GM19463 (cell line): ENCODE measurements at regions not wholly inside any gene's neighbourhood (a gene's known extent, or its start where the extent isn't known, plus 50 kb on each side); places are given as distances from the start of the nearest gene placed in this dataset.

Source experiments
- ATAC-seq: cut with Tn5 transposase; IDR thresholded peaks from one replicate; pipeline ENCODE4 v1.9.1; 2021; ENCODE audit warnings: mild to moderate bottlenecking, moderate library complexity; ENCODE audit not compliant: unreplicated experiment

- ATAC-seq = no peak
Observed at GRCh38 chr7:118013252-118014010, 140.2 kb upstream of the CTTNBP2 start.

GRCh38 chr7:118022546-118022945, 149.3 kb upstream of the CTTNBP2 start:
- no peak for ATAC-seq

GRCh38 chr7:118026791-118027190, 153.6 kb upstream of the CTTNBP2 start:
- no peak for ATAC-seq

- no peak for ATAC-seq
Observed at GRCh38 chr7:118028226-118028625, 155.0 kb upstream of the CTTNBP2 start.

- no peak for ATAC-seq
Observed at GRCh38 chr7:118029826-118030422, 154.0 kb upstream of the LSM8 start.

- no peak for ATAC-seq
Observed at GRCh38 chr7:118033273-118033672, 150.7 kb upstream of the LSM8 start.

GRCh38 chr7:118039963-118040489, 143.9 kb upstream of the LSM8 start:
- peak; percentile 19 for ATAC-seq

GRCh38 chr7:118040562-118040961, 143.4 kb upstream of the LSM8 start:
- peak; percentile 69 for ATAC-seq

- no peak for ATAC-seq
Observed at GRCh38 chr7:118041251-118041878, 142.6 kb upstream of the LSM8 start.

GRCh38 chr7:118045629-118046028, 138.3 kb upstream of the LSM8 start:
- ATAC-seq = no peak

- ATAC-seq = no peak
Observed at GRCh38 chr7:118046086-118046485, 137.9 kb upstream of the LSM8 start.

GRCh38 chr7:118046801-118047200, 137.2 kb upstream of the LSM8 start:
- no peak for ATAC-seq

GRCh38 chr7:118052336-118052735, 131.6 kb upstream of the LSM8 start:
- ATAC-seq = no peak

GRCh38 chr7:118053353-118053752, 130.6 kb upstream of the LSM8 start:
- no peak for ATAC-seq

- ATAC-seq = no peak
Observed at GRCh38 chr7:118054529-118054928, 129.4 kb upstream of the LSM8 start.

GRCh38 chr7:118055647-118056046, 128.3 kb upstream of the LSM8 start:
- no peak for ATAC-seq

GRCh38 chr7:118057404-118057803, 126.6 kb upstream of the LSM8 start:
- ATAC-seq = no peak

GRCh38 chr7:118059209-118059608, 124.8 kb upstream of the LSM8 start:
- ATAC-seq = no peak

GRCh38 chr7:118060692-118061091, 123.3 kb upstream of the LSM8 start:
- no peak for ATAC-seq

- ATAC-seq = no peak
Observed at GRCh38 chr7:118061386-118061785, 122.6 kb upstream of the LSM8 start.

GRCh38 chr7:118072893-118073674, 110.9 kb upstream of the LSM8 start:
- ATAC-seq = no peak
